ENCODE measurements at regions not wholly inside any gene's neighbourhood (a gene's known extent, or its start where the extent isn't known, plus 50 kb on each side); places are given as distances from the start of the nearest gene placed in this dataset.

DNA sequence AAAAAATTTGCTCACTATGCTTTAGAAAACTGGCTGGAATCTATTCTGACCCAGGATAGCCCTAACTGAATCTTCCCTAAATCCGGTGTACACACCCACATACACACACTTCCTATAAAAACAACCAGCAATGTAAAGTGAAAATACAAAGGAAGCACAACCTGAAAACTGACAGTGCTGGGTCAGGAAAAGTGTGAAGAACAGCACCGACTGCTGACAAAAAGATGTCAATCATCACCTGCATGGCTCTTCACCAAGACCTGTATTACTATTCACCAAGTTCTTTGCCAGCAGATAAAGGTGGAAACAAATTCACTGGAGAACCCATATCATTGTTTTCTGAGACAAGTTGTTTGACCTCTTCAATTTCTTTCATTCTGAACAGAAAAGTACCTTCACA, 293.8 kb upstream of the GRAMD2B start:
- no peaks in the 10 kb centered on the region for H3K27me3 ChIP-seq (ENCODE audit: control insufficient read depth in 1 of 2, insufficient read depth in 2 of 2, low read length in 2 of 2)
- in situ Hi-C loops (cut with HindIII; ENCODE audit: extremely low pct_ligation_motif_present, low pct_unique_long_range_greater_than_20kb) = no loop called here
- H3K36me3 ChIP-seq (replicated peaks in 1 of 2; ENCODE audit: control insufficient read depth in 1 of 2, insufficient read depth in 2 of 2, low read length in 2 of 2) = no peaks in the 10 kb centered on the region
- H3K9me3 ChIP-seq (ENCODE audit: low read length) = no peaks in the 10 kb centered on the region
- no peak overlapping the region for H3K4me3 ChIP-seq (replicated peaks in 1 of 3; ENCODE audit: insufficient read depth in 1 of 3, low read depth in 2 of 3, low read length in 3 of 3)
- no peaks in the 10 kb centered on the region for H3K4me1 ChIP-seq (ENCODE audit: insufficient read depth, low read length)
- no peak overlapping the region for H3K4me2 ChIP-seq (ENCODE audit: low read depth, low read length)
- DNase-seq (ENCODE audit: low spot score) = no peak
- no peak for ATAC-seq
- CTCF ChIA-PET (ENCODE audit: low intra/inter-chr PET ratio, low total read pairs) = no interaction called here
- H4K20me1 ChIP-seq (ENCODE audit: insufficient read depth, low read length) = no peaks in the 10 kb centered on the region
- WGBS (ENCODE audit: low lambda C conversion rate) = 3% methylated on average over 2 of the region's 2 CpGs
- H2AFZ ChIP-seq (ENCODE audit: low read length) = no peak overlapping the region
- H3K79me2 ChIP-seq (ENCODE audit: insufficient read depth, low read length) = no peaks in the 10 kb centered on the region
- TF ChIP-seq MLX (CRISPR knock-in tag; IDR thresholded peaks at IDR 0.05) (no peak), CTCF (CRISPR knock-in tag; IDR thresholded peaks at IDR 0.05) (0 out of 2 replicates have a peak, but pooled peaks have one; percentile 15), NR2F2 (IDR thresholded peaks at IDR 0.05; ENCODE audit: borderline replicate concordance, low read depth) (no peak), STAG1 (CRISPR knock-in tag; IDR thresholded peaks at IDR 0.05) (peak; percentile 23; the same call in 1 of the 2 replicates), SNAPC5 (CRISPR knock-in tag; IDR thresholded peaks at IDR 0.05; ENCODE audit: borderline replicate concordance) (no peak), IRX3 (CRISPR knock-in tag; IDR thresholded peaks at IDR 0.05; ENCODE audit: borderline replicate concordance, low read depth) (no peak), AKAP8 (CRISPR knock-in tag; IDR thresholded peaks at IDR 0.05) (no peak), ELK4 (CRISPR knock-in tag; IDR thresholded peaks at IDR 0.05; ENCODE audit: borderline replicate concordance) (no peak), WIZ (CRISPR knock-in tag; IDR thresholded peaks at IDR 0.05) (no peak), ZBTB21 (CRISPR knock-in tag; IDR thresholded peaks at IDR 0.05) (no peak), ZNF10 (CRISPR knock-in tag; IDR thresholded peaks at IDR 0.05; ENCODE audit: borderline replicate concordance, low read depth) (no peak), MED13 (CRISPR knock-in tag; IDR thresholded peaks at IDR 0.05) (no peak), PPARG (CRISPR knock-in tag; conservative IDR thresholded peaks at IDR 0.05) (no peak)
- TF ChIP-seq, protein P1, sequence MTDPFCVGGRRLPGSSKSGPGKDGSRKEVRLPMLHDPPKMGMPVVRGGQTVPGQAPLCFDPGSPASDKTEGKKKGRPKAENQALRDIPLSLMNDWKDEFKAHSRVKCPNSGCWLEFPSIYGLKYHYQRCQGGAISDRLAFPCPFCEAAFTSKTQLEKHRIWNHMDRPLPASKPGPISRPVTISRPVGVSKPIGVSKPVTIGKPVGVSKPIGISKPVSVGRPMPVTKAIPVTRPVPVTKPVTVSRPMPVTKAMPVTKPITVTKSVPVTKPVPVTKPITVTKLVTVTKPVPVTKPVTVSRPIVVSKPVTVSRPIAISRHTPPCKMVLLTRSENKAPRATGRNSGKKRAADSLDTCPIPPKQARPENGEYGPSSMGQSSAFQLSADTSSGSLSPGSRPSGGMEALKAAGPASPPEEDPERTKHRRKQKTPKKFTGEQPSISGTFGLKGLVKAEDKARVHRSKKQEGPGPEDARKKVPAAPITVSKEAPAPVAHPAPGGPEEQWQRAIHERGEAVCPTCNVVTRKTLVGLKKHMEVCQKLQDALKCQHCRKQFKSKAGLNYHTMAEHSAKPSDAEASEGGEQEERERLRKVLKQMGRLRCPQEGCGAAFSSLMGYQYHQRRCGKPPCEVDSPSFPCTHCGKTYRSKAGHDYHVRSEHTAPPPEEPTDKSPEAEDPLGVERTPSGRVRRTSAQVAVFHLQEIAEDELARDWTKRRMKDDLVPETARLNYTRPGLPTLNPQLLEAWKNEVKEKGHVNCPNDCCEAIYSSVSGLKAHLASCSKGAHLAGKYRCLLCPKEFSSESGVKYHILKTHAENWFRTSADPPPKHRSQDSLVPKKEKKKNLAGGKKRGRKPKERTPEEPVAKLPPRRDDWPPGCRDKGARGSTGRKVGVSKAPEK (CRISPR knock-in tag; IDR thresholded peaks at IDR 0.05; ENCODE audit: borderline replicate concordance) = no peak
- POLR2A ChIA-PET = no interaction called here
- intact Hi-C loops (cut with micrococcal nuclease; ENCODE audit: unreplicated experiment) = no loop called here
- H3K27ac ChIP-seq (ENCODE audit: extremely low read length, insufficient read depth, low read length) = no peak overlapping the region
- no TSS peak for BruUV-seq (replicated peaks)
- H3K9ac ChIP-seq (ENCODE audit: insufficient read depth, low read depth, low read length) = no peak overlapping the region
- FAIRE-seq = no peak

Measured in HepG2 (cell line).